OCI-LY1 (cell line): ENCODE measurements at regions not wholly inside any gene's neighbourhood (a gene's known extent, or its start where the extent isn't known, plus 50 kb on each side); places are given as distances from the start of the nearest gene placed in this dataset.

Source experiments
- EZH2 ChIP-seq: fragments of 200-600 bp; sonication (generic), shearing (Covaris generic); IDR thresholded peaks from 2 replicates; pipeline ENCODE4 v1.8.0; 2017; ENCODE audit warnings: borderline replicate concordance, mixed run types, mild to moderate bottlenecking, antibody characterized with exemption, low read length, moderate library complexity, mixed read lengths
- TF ChIP-seq, protein P1 (sequence below): fragments of 200-600 bp; sonication (generic), shearing (Covaris generic); IDR thresholded peaks from 2 replicates; pipeline ENCODE4 v1.5.1; 2017; ENCODE audit warnings: mild to moderate bottlenecking, antibody characterized with exemption, low read length, moderate library complexity, mixed read lengths

DNA sequence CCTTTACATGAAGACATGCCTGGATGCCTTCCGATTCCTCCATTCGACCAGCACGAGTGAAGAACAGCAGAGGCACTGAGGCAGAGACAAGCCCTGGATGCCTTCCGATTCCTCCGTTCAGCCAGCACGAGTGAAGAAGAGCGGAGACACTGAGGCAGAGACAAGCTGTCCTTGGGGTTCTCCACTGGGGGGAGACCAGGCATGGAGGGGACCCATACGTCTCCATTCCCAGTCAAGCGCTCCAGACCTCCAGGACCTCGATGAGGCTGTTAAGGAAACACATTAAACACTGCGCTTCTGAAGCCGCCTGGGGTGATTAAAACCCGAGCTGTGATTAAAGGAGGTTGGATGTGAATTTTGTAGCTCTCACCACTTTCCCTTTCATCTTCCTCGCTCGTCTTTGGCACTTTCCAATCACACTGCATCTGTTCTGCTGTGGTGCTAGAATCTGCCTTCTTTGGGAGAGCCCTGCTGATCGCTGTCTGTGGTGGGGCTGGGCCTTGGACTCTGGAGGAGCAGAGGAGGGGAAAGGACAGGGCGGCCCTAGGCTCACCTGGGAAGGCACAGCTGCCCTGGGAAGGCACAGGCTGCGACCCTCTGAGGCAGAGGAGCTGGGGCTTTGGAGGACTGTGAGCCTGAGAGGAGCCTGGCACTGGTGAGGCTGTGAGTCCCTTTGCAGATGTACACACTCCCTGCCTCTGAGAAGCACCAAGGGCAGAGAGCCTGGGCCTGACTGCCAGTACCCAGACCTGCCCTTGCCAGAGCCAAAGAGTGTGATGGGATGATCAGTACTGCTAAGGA is 463.1 kb upstream of the HS6ST1 start:
- TF ChIP-seq, protein P1, sequence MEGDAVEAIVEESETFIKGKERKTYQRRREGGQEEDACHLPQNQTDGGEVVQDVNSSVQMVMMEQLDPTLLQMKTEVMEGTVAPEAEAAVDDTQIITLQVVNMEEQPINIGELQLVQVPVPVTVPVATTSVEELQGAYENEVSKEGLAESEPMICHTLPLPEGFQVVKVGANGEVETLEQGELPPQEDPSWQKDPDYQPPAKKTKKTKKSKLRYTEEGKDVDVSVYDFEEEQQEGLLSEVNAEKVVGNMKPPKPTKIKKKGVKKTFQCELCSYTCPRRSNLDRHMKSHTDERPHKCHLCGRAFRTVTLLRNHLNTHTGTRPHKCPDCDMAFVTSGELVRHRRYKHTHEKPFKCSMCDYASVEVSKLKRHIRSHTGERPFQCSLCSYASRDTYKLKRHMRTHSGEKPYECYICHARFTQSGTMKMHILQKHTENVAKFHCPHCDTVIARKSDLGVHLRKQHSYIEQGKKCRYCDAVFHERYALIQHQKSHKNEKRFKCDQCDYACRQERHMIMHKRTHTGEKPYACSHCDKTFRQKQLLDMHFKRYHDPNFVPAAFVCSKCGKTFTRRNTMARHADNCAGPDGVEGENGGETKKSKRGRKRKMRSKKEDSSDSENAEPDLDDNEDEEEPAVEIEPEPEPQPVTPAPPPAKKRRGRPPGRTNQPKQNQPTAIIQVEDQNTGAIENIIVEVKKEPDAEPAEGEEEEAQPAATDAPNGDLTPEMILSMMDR: no peak
- no peak for TF ChIP-seq EZH2
